ENCODE measurements at regions not wholly inside any gene's neighbourhood (a gene's known extent, or its start where the extent isn't known, plus 50 kb on each side); places are given as distances from the start of the nearest gene placed in this dataset.

- WGBS, 2 experiments (ENCODE audit: extremely low coverage in 2 of 2, insufficient read length in 1 of 2): 0% methylated on average over 1 of the region's 4 CpGs; no CpG with 5 or more reads in 1 of the 2 experiments
- no peaks in the 10 kb centered on the region for H3K9me1 ChIP-seq (ENCODE audit: insufficient read depth, low read length)
- intact Hi-C loops (cut with micrococcal nuclease): no loop called here
- H3K79me1 ChIP-seq (ENCODE audit: low read depth in 1 of 2, low read length in 2 of 2): no peaks in the 10 kb centered on the region
- ATAC-seq (ENCODE audit: low read depth) (no peak), DNase-seq (no peak)
- TF ChIP-seq BHLHE40 (IDR thresholded peaks at IDR 0.05; ENCODE audit: low read depth, low read length): no peak
- no peak for TF ChIP-seq ELK1 (IDR thresholded peaks at IDR 0.05; ENCODE audit: borderline replicate concordance, low read depth, low read length)
- no peak for TF ChIP-seq MXI1 (IDR thresholded peaks at IDR 0.05; ENCODE audit: borderline replicate concordance, low read depth, low read length)
- TF ChIP-seq NFE2L2 (IDR thresholded peaks at IDR 0.05; ENCODE audit: low read depth, low read length): no peak
- TF ChIP-seq USF2 (IDR thresholded peaks at IDR 0.05; ENCODE audit: low read depth, low read length): no peak
- no peak for TF ChIP-seq SMC3 (IDR thresholded peaks at IDR 0.05; ENCODE audit: low read depth, low read length)
- TF ChIP-seq MAFK (IDR thresholded peaks at IDR 0.05; ENCODE audit: low read depth, low read length): no peak
- no peak for TF ChIP-seq CHD1 (IDR thresholded peaks at IDR 0.05; ENCODE audit: low read depth, low read length)
- TF ChIP-seq MAZ (IDR thresholded peaks at IDR 0.05; ENCODE audit: borderline replicate concordance, low read depth, low read length): no peak
- no peak for TF ChIP-seq RCOR1 (IDR thresholded peaks at IDR 0.05; ENCODE audit: insufficient replicate concordance, low read length)
- no peak for TF ChIP-seq POLR2A (IDR thresholded peaks at IDR 0.05; ENCODE audit: low read depth, low read length)
- H3K27me3 ChIP-seq (ENCODE audit: control insufficient read depth, insufficient read depth, low read length): no peaks in the 10 kb centered on the region
- H2AK5ac ChIP-seq (ENCODE audit: low read depth, low read length): no peak overlapping the region
- peaks cover 19% of the 10 kb centered on the region for H3K9me3 ChIP-seq (ENCODE audit: control insufficient read depth, insufficient read depth, low read length)
- no peak overlapping the region for H3K14ac ChIP-seq (replicated peaks; ENCODE audit: low read depth, low read length)
- no peak overlapping the region for H3K27ac ChIP-seq (ENCODE audit: insufficient read depth, low read length)
- H2BK5ac ChIP-seq (ENCODE audit: low read depth, low read length, poor library complexity, severe bottlenecking): no peak overlapping the region
- H2BK15ac ChIP-seq (ENCODE audit: low read depth, low read length): no peak overlapping the region
- no peak overlapping the region for H3K4me3 ChIP-seq (ENCODE audit: insufficient read depth, low read depth, low read length)
- no peak overlapping the region for H2BK120ac ChIP-seq (ENCODE audit: low read depth, low read length)
- POLR2A ChIA-PET (ENCODE audit: unreplicated experiment): no interaction called here
- H3K9ac ChIP-seq (ENCODE audit: low read depth, low read length): no peak overlapping the region
- dilution Hi-C loops (cut with HindIII; ENCODE audit: low sequenced_read_pairs, unreplicated experiment): no loop called here
- BruUV-seq (replicated peaks): no TSS peak
- in situ Hi-C loops (cut with MboI; ENCODE audit: low sequenced_read_pairs): no loop called here
- no peak overlapping the region for H3K18ac ChIP-seq (ENCODE audit: low read depth, low read length)
- H3K56ac ChIP-seq (ENCODE audit: extremely low read depth, insufficient read depth, low read length): no peak overlapping the region
- no peak overlapping the region for H2AFZ ChIP-seq (replicated peaks; ENCODE audit: low read length, poor library complexity)
- no peak overlapping the region for H4K8ac ChIP-seq (ENCODE audit: low read depth in 2 of 2, low read length in 2 of 2)
- no peak overlapping the region for H3K4me2 ChIP-seq (ENCODE audit: low read depth, low read length)
- CTCF ChIA-PET: no interaction called here
- no peak overlapping the region for H4K5ac ChIP-seq (ENCODE audit: low read depth, low read length)
- no peak overlapping the region for H3K4ac ChIP-seq (ENCODE audit: low read depth, low read length)
- H3K36me3 ChIP-seq (ENCODE audit: control insufficient read depth, insufficient read depth, low read length): no peaks in the 10 kb centered on the region
- H3K4me1 ChIP-seq (ENCODE audit: control insufficient read depth, insufficient read depth, low read length): no peaks in the 10 kb centered on the region
- no peak overlapping the region for H2BK20ac ChIP-seq (ENCODE audit: low read depth, low read length)
- H3K23ac ChIP-seq (ENCODE audit: low read depth, low read length): no peak overlapping the region
- H4K91ac ChIP-seq (ENCODE audit: insufficient read depth, low read depth, low read length): no peak overlapping the region
- H2AK9ac ChIP-seq (replicated peaks; ENCODE audit: low read depth, low read length, poor library complexity): no peak overlapping the region
- H4K20me1 ChIP-seq (ENCODE audit: insufficient read depth, low read length): no peaks in the 10 kb centered on the region
Measured at GRCh38 chr20:21640556-21640955, 64.9 kb upstream of the PAX1 start.

Data from IMR-90 (cell line).